GM12878 (cell line): ENCODE measurements at regions not wholly inside any gene's neighbourhood (a gene's known extent, or its start where the extent isn't known, plus 50 kb on each side); places are given as distances from the start of the nearest gene placed in this dataset.

Source experiments
- ATAC-seq: fragments of 200-7000 bp; cut with Tn5 transposase; 3 replicates; pipeline ENCODE4 v1.9.1; 2020; ENCODE audit warnings: mild to moderate bottlenecking, moderate library complexity
- BruUV-seq: library from RNA; stranded (reverse); fragments of 400-500 nt; replicated peaks from 2 replicates; lab custom pipeline; 2021; lab: Mats Ljungman, UMichigan
- CTCF ChIA-PET: fragments of 300-600 bp; sonication (Branson Sonifier 250); formaldehyde crosslinking; extraction: SDS; loops from one replicate; lab custom pipeline; 2021; ENCODE audit warnings: inconsistent platforms; lab: Yijun Ruan, JAX
- POLR2A ChIA-PET: fragments of 350-600 bp; formaldehyde crosslinking; extraction: SDS; loops from one replicate; lab custom pipeline; 2021; ENCODE audit warnings: inconsistent platforms; lab: Charles Lee
- RAD21 ChIA-PET: fragments of 300-600 bp; sonication (Branson Sonifier 250); formaldehyde crosslinking; loops from one replicate; lab custom pipeline; 2023; ENCODE audit warnings: antibody characterized with exemption; ENCODE audit not compliant: unreplicated experiment; lab: Charles Lee
- SMC1A ChIA-PET: fragments of 300-600 bp; sonication (Branson Sonifier 250); formaldehyde crosslinking; loops from one replicate; lab custom pipeline; 2023; ENCODE audit not compliant: unreplicated experiment, uncharacterized antibody; lab: Charles Lee
- DNase-seq: peaks from one replicate; pipeline ENCODE4 v3.0.0-alpha.2; 2011; ENCODE audit warnings: low read depth, low spot score
- FAIRE-seq: peaks from 3 replicates; lab custom pipeline; 2011; peaks lifted over from hg19 to GRCh38; lab: Jason Lieb, UNC
- H2AFZ ChIP-seq: 2 replicates; pipeline ENCODE4 v1.6.0; 2011; ENCODE audit warnings: low read depth, low read length, control low read depth; ENCODE audit not compliant: control insufficient read depth
- H3K27ac ChIP-seq: 2 replicates; pipeline ENCODE4 v1.5.1; 2011; ENCODE audit warnings: control low read depth; ENCODE audit not compliant: control insufficient read depth, insufficient read depth
- H3K27me3 ChIP-seq, 2 experiments: replicated peaks in 1 of 2; 2 replicates each; pipeline versions ENCODE4 v1.6.0 to v1.6.1; 2011; ENCODE audit warnings: low read length in 1 of 2; ENCODE audit not compliant: control insufficient read depth in 2 of 2, insufficient read depth in 2 of 2
- H3K36me3 ChIP-seq, 2 experiments: 2 replicates each; pipeline ENCODE4 v1.5.1; 2011; ENCODE audit warnings: low read length in 1 of 2; ENCODE audit not compliant: control insufficient read depth in 2 of 2, insufficient read depth in 2 of 2
- H3K4me1 ChIP-seq: 2 replicates; pipeline ENCODE4 v1.6.1; 2011; ENCODE audit warnings: mild to moderate bottlenecking, low read length, moderate library complexity, mixed read lengths; ENCODE audit not compliant: control insufficient read depth, insufficient read depth
- H3K4me2 ChIP-seq: 2 replicates; pipeline ENCODE4 v1.6.0; 2011; ENCODE audit warnings: control low read depth; ENCODE audit not compliant: control insufficient read depth, insufficient read depth
- H3K4me3 ChIP-seq: fragments of 200-600 bp; sonication (generic); 2 replicates; pipeline ENCODE4 v1.5.1; 2016
- H3K79me2 ChIP-seq: 2 replicates; pipeline ENCODE4 v1.6.0; 2011; ENCODE audit warnings: low read length; ENCODE audit not compliant: control insufficient read depth, insufficient read depth
- H3K9ac ChIP-seq: 2 replicates; pipeline ENCODE4 v1.8.0; 2011; ENCODE audit warnings: low read length, control low read depth, mixed read lengths; ENCODE audit not compliant: control insufficient read depth, insufficient read depth
- H3K9me3 ChIP-seq: replicated peaks from 3 replicates; pipeline ENCODE4 v1.5.1; 2011; ENCODE audit warnings: mild to moderate bottlenecking, low read length; ENCODE audit not compliant: control insufficient read depth, insufficient read depth
- H4K20me1 ChIP-seq: 2 replicates; pipeline ENCODE4 v1.6.0; 2011; ENCODE audit not compliant: control insufficient read depth, insufficient read depth
- EGR1 ChIP-seq, 2 experiments: IDR thresholded peaks; 1 replicate in 1 of 2; 2 replicates in 1 of 2; pipeline ENCODE4 v1.6.1; 2011 to 2012; ENCODE audit warnings: low read depth in 2 of 2, low read length in 2 of 2, borderline replicate concordance in 1 of 2, mild to moderate bottlenecking in 1 of 2, moderate library complexity in 1 of 2
- EZH2 ChIP-seq: IDR thresholded peaks from 2 replicates; pipeline ENCODE4 v1.6.1; 2012; ENCODE audit warnings: low read depth, mild to moderate bottlenecking, control low read depth, inconsistent platforms, low read length, borderline replicate concordance; ENCODE audit not compliant: control insufficient read depth
- IRF4 ChIP-seq: IDR thresholded peaks from 2 replicates; pipeline ENCODE4 v1.6.1; 2011; ENCODE audit warnings: low read depth, low read length
- MEF2A ChIP-seq: IDR thresholded peaks from 2 replicates; pipeline ENCODE4 v1.6.1; 2011; ENCODE audit warnings: low read depth, mild to moderate bottlenecking, low read length, moderate library complexity; ENCODE audit not compliant: insufficient read depth
- MEF2B ChIP-seq: fragments of 450-650 bp; IDR thresholded peaks from 2 replicates; pipeline ENCODE4 v1.6.1; 2018; ENCODE audit warnings: mild to moderate bottlenecking, moderate library complexity; ENCODE audit not compliant: partially characterized antibody, poor library complexity, severe bottlenecking
- MYB ChIP-seq: fragments of 150-350 bp; IDR thresholded peaks from 2 replicates; pipeline ENCODE4 v1.6.1; 2014; ENCODE audit warnings: mild to moderate bottlenecking, low read depth, low read length, borderline replicate concordance
- NFYA ChIP-seq: IDR thresholded peaks from 2 replicates; pipeline ENCODE4 v1.6.1; 2011; ENCODE audit warnings: low read depth, mild to moderate bottlenecking, low read length, improper control_type of control experiment, borderline replicate concordance
- NR2C1 ChIP-seq: fragments of 450-650 bp; IDR thresholded peaks from 2 replicates; pipeline ENCODE4 v1.6.1; 2017; ENCODE audit warnings: antibody characterized with exemption, mild to moderate bottlenecking, moderate library complexity
- PAX5 ChIP-seq: IDR thresholded peaks from 2 replicates; pipeline ENCODE4 v1.6.1; 2011; ENCODE audit warnings: low read depth, low read length, borderline replicate concordance
- POU2F2 ChIP-seq: IDR thresholded peaks from 3 replicates; pipeline ENCODE4 v1.6.1; 2011; ENCODE audit warnings: low read depth, mild to moderate bottlenecking, low read length, borderline replicate concordance
- RUNX3 ChIP-seq: IDR thresholded peaks from 2 replicates; pipeline ENCODE4 v1.6.1; 2012; ENCODE audit warnings: low read length, inconsistent platforms
- SREBF2 ChIP-seq: IDR thresholded peaks from 2 replicates; pipeline ENCODE4 v1.6.1; 2012; ENCODE audit warnings: mild to moderate bottlenecking, low read length
- ZNF24 ChIP-seq: fragments of 450-650 bp; IDR thresholded peaks from 2 replicates; pipeline ENCODE4 v1.6.1; 2017; ENCODE audit warnings: antibody characterized with exemption, mild to moderate bottlenecking
- ZNF384 ChIP-seq: IDR thresholded peaks from 2 replicates; pipeline ENCODE4 v1.6.1; 2012; ENCODE audit warnings: low read depth, mild to moderate bottlenecking, low read length, improper control_type of control experiment, borderline replicate concordance
- ZSCAN29 ChIP-seq: fragments of 450-650 bp; IDR thresholded peaks from 2 replicates; pipeline ENCODE4 v1.6.1; 2017; ENCODE audit warnings: mild to moderate bottlenecking, moderate library complexity
- WGBS: methylation state at CpG from one replicate; pipeline ENCODE4 v1.1.6; 2016; ENCODE audit warnings: low lambda C conversion rate; ENCODE audit not compliant: insufficient replicate concordance, insufficient coverage; ENCODE audit errors: missing lambda C conversion rate; 5-methylcytosine and 5-hydroxymethylcytosine counted together
- in situ Hi-C: fragments of 300-500 bp; cut with MboI; formaldehyde crosslinking; loops from 9 replicates; pipeline ENCODE4 v1.14.3; 2018; ENCODE audit warnings: mixed read lengths
- intact Hi-C: fragments of 100-400 bp; cut with micrococcal nuclease; formaldehyde crosslinking; loops from one replicate; pipeline ENCODE4 v1.14.2; 2022; ENCODE audit not compliant: unreplicated experiment
- TF ChIP-seq, protein P1 (sequence below): fragments of 450-650 bp; IDR thresholded peaks from 2 replicates; pipeline ENCODE4 v1.6.1; 2017; ENCODE audit warnings: borderline replicate concordance
- TF ChIP-seq, protein P2 (sequence below): IDR thresholded peaks from 2 replicates; pipeline ENCODE4 v1.6.1; 2011; ENCODE audit warnings: low read depth, low read length, improper control_type of control experiment, borderline replicate concordance
- TF ChIP-seq, protein P3 (sequence below): fragments of 450-650 bp; IDR thresholded peaks from 2 replicates; pipeline ENCODE4 v1.6.1; 2017; ENCODE audit warnings: mild to moderate bottlenecking, moderate library complexity

DNA sequence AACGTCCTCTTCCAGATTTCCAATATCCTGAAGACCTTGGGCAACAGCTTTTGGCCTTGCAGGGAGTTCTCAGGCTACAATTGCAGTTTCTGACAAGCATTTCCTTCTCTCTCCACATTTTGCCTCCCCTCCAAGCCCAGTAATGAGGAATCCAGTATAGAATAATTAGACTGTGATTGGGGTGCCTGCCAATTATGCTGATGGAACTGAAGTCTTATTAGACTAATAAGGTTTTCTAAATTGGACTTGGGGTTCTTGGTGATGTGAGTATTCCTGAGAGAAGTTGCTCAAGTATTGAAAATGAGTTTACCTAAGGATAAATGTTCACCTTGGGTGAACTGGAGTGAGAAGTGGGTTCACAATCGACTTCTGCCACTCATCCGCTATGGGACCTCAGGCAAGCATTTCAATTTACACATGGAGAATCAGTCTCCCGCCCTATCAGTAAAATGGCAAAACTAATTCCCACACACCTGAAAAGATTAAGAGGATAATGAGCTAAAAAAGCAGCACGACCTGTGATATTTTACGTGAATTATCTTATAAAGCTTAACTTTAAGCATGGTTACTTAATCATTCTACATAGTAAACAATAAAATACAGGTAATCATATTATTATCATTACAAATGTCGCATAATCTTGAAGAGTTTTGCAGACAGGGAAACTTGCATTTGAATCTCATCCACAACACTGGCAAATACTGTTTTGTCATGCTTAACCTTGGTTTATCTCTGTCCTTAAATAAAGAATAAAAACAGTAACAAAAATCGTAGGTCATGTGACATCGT, 628.0 kb downstream of the TMEM114 start (continued):
- TF ChIP-seq MYB: no peak

DNA sequence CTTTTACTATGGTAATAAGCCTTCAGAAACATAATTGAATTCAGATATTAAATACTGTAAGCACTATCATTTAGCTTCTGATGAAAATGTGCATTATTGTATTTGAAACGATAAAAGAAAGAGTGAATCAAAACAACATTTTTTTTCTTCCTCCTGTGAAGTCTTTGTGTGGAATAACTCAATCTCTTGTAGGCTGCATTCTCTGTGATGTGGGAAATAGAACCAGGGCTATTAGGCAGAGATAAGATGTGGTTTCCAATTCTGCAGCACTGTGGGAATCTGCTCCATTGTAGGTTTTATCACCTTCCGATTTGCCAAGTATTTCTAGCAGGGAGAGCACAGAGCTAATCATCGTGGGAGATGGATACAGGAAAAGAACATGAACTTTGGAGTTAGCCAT, 624.5 kb downstream of the RBFOX1 start:
- no peaks in the 10 kb centered on the region for H4K20me1 ChIP-seq
- POLR2A ChIA-PET: no interaction called here
- TF ChIP-seq MEF2A (no peak), MEF2B (no peak), RUNX3 (no peak), SREBF2 (no peak), PAX5 (no peak), EGR1 (IDR thresholded peaks at IDR 0.05; ENCODE audit: borderline replicate concordance in 1 of 2, low read depth in 2 of 2, low read length in 2 of 2) (no peak), POU2F2 (no peak), EZH2 (no peak), IRF4 (no peak), NR2C1 (no peak), ZSCAN29 (no peak), NFYA (no peak), ZNF24 (no peak), ZNF384 (no peak)
- TF ChIP-seq, protein P1, sequence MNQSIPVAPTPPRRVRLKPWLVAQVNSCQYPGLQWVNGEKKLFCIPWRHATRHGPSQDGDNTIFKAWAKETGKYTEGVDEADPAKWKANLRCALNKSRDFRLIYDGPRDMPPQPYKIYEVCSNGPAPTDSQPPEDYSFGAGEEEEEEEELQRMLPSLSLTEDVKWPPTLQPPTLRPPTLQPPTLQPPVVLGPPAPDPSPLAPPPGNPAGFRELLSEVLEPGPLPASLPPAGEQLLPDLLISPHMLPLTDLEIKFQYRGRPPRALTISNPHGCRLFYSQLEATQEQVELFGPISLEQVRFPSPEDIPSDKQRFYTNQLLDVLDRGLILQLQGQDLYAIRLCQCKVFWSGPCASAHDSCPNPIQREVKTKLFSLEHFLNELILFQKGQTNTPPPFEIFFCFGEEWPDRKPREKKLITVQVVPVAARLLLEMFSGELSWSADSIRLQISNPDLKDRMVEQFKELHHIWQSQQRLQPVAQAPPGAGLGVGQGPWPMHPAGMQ: no peak
- TF ChIP-seq, protein P2, sequence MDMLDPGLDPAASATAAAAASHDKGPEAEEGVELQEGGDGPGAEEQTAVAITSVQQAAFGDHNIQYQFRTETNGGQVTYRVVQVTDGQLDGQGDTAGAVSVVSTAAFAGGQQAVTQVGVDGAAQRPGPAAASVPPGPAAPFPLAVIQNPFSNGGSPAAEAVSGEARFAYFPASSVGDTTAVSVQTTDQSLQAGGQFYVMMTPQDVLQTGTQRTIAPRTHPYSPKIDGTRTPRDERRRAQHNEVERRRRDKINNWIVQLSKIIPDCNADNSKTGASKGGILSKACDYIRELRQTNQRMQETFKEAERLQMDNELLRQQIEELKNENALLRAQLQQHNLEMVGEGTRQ: no peak
- TF ChIP-seq, protein P3, sequence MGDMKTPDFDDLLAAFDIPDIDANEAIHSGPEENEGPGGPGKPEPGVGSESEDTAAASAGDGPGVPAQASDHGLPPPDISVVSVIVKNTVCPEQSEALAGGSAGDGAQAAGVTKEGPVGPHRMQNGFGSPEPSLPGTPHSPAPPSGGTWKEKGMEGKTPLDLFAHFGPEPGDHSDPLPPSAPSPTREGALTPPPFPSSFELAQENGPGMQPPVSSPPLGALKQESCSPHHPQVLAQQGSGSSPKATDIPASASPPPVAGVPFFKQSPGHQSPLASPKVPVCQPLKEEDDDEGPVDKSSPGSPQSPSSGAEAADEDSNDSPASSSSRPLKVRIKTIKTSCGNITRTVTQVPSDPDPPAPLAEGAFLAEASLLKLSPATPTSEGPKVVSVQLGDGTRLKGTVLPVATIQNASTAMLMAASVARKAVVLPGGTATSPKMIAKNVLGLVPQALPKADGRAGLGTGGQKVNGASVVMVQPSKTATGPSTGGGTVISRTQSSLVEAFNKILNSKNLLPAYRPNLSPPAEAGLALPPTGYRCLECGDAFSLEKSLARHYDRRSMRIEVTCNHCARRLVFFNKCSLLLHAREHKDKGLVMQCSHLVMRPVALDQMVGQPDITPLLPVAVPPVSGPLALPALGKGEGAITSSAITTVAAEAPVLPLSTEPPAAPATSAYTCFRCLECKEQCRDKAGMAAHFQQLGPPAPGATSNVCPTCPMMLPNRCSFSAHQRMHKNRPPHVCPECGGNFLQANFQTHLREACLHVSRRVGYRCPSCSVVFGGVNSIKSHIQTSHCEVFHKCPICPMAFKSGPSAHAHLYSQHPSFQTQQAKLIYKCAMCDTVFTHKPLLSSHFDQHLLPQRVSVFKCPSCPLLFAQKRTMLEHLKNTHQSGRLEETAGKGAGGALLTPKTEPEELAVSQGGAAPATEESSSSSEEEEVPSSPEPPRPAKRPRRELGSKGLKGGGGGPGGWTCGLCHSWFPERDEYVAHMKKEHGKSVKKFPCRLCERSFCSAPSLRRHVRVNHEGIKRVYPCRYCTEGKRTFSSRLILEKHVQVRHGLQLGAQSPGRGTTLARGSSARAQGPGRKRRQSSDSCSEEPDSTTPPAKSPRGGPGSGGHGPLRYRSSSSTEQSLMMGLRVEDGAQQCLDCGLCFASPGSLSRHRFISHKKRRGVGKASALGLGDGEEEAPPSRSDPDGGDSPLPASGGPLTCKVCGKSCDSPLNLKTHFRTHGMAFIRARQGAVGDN: no peak

More for the DNA sequence above, 624.5 kb downstream of the RBFOX1 start:
- in situ Hi-C loops (no loop called here), intact Hi-C loops (no loop called here)
- no peaks in the 10 kb centered on the region for H3K27me3 ChIP-seq
- FAIRE-seq (no peak), DNase-seq (no peak), ATAC-seq (no peak)
- H3K9ac ChIP-seq: no peak overlapping the region
- no peaks in the 10 kb centered on the region for H3K9me3 ChIP-seq
- ChIA-PET CTCF (no interaction called here), RAD21 (no interaction called here), SMC1A (no interaction called here)
- no peaks in the 10 kb centered on the region for H3K79me2 ChIP-seq
- H2AFZ ChIP-seq: no peak overlapping the region
- H3K4me2 ChIP-seq: no peak overlapping the region
- no peaks in the 10 kb centered on the region for H3K36me3 ChIP-seq
- no peaks in the 10 kb centered on the region for H3K4me1 ChIP-seq
- no peak overlapping the region for H3K4me3 ChIP-seq
- WGBS: 43% methylated on average over 3 of the region's 3 CpGs
- BruUV-seq: no TSS peak
- no peak overlapping the region for H3K27ac ChIP-seq
